Loucy (cell line): ENCODE measurements at regions not wholly inside any gene's neighbourhood (a gene's known extent, or its start where the extent isn't known, plus 50 kb on each side); places are given as distances from the start of the nearest gene placed in this dataset.

Source experiments
- H2AFZ ChIP-seq: fragments of 200-600 bp; sonication (generic); 2 replicates; pipeline ENCODE4 v1.6.0; 2016; ENCODE audit warnings: antibody characterized with exemption, mild to moderate bottlenecking, low read length, moderate library complexity
- H3F3A ChIP-seq: fragments of 200-600 bp; 2 replicates; pipeline ENCODE4 v1.6.0; 2016; ENCODE audit warnings: antibody characterized with exemption, low read depth, mild to moderate bottlenecking
- H3K27me3 ChIP-seq: fragments of 200-600 bp; sonication (generic); 2 replicates; pipeline ENCODE4 v1.6.1; 2014; ENCODE audit warnings: low read length, mild to moderate bottlenecking; ENCODE audit not compliant: insufficient read depth, poor library complexity, severe bottlenecking
- H3K36me3 ChIP-seq: fragments of 200-600 bp; sonication (generic); 2 replicates; pipeline ENCODE4 v1.6.1; 2016; ENCODE audit warnings: low read length; ENCODE audit not compliant: insufficient read depth
- H3K4me1 ChIP-seq: fragments of 200-600 bp; sonication (generic); 2 replicates; pipeline ENCODE4 v1.5.1; 2014; ENCODE audit warnings: low read length, mild to moderate bottlenecking; ENCODE audit not compliant: insufficient read depth, poor library complexity, severe bottlenecking
- H3K4me2 ChIP-seq: fragments of 200-600 bp; sonication (generic); 2 replicates; pipeline ENCODE4 v1.6.0; 2014; ENCODE audit warnings: antibody characterized with exemption, low read length, low read depth, mild to moderate bottlenecking; ENCODE audit not compliant: poor library complexity, severe bottlenecking
- H3K4me3 ChIP-seq: fragments of 200-600 bp; sonication (generic); 2 replicates; pipeline ENCODE4 v1.5.1; 2014; ENCODE audit warnings: low read length, mild to moderate bottlenecking, mixed read lengths; ENCODE audit not compliant: poor library complexity, severe bottlenecking
- H3K79me2 ChIP-seq: fragments of 200-600 bp; sonication (generic); 2 replicates; pipeline ENCODE4 v1.6.1; 2014; ENCODE audit warnings: low read length; ENCODE audit not compliant: insufficient read depth
- H3K9ac ChIP-seq: fragments of 200-600 bp; sonication (generic); 2 replicates; pipeline ENCODE4 v1.6.0; 2014; ENCODE audit warnings: mild to moderate bottlenecking, low read depth, low read length, moderate library complexity; ENCODE audit not compliant: poor library complexity, severe bottlenecking
- H3K9me2 ChIP-seq: fragments of 200-600 bp; sonication (generic); replicated peaks from 2 replicates; pipeline ENCODE4 v1.6.1; 2016; ENCODE audit warnings: low read depth, low read length, mixed read lengths
- H3K9me3 ChIP-seq: fragments of 200-600 bp; sonication (generic); 2 replicates; pipeline ENCODE4 v1.6.1; 2014; ENCODE audit warnings: mild to moderate bottlenecking, antibody characterized with exemption, low read length, low read depth; ENCODE audit not compliant: insufficient read depth
- H4K20me1 ChIP-seq: fragments of 200-600 bp; sonication (generic); 2 replicates; pipeline ENCODE4 v1.6.0; 2014; ENCODE audit warnings: antibody characterized with exemption, low read length, mild to moderate bottlenecking; ENCODE audit not compliant: insufficient read depth, poor library complexity, severe bottlenecking
- CTCF ChIP-seq: fragments of 200-600 bp; sonication (generic); conservative IDR thresholded peaks from 2 replicates; pipeline ENCODE4 v1.5.1; 2014; ENCODE audit warnings: mild to moderate bottlenecking, antibody characterized with exemption, low read length
- EZH2phosphoT487 ChIP-seq: fragments of 200-600 bp; IDR thresholded peaks from 2 replicates; pipeline ENCODE4 v1.6.1; 2018; ENCODE audit warnings: antibody characterized with exemption, mild to moderate bottlenecking, moderate library complexity, borderline replicate concordance

DNA sequence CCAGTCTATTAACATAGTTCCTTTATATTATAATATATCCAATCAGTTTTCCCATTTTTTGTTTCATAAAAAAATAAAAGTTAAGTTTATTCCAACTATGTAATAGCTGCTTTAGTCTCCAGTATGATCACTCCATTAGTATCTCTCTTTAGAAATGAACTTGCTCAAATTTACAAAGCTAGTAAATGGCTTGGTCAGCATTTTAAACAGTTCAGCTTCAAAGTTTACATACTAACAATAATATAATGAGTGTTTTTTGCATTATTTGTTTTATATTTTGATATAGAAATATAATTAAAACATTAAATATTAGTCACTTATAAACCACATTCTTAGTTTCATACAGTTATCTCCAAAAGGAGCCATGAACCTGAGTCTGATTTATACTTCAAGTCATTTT, 1073.8 kb downstream of the SLITRK5 start:
- H3K4me3 ChIP-seq, result no peak overlapping the region
- H4K20me1 ChIP-seq, result no peaks in the 10 kb centered on the region
- H2AFZ ChIP-seq, result no peak overlapping the region
- TF ChIP-seq EZH2phosphoT487 (no peak), CTCF (no peak)
- H3K4me2 ChIP-seq, result no peak overlapping the region
- no peaks in the 10 kb centered on the region for H3K9me2 ChIP-seq
- H3K9ac ChIP-seq, result no peak overlapping the region
- no peaks in the 10 kb centered on the region for H3K4me1 ChIP-seq
- H3K36me3 ChIP-seq, result no peaks in the 10 kb centered on the region
- H3K27me3 ChIP-seq, result no peaks in the 10 kb centered on the region
- H3F3A ChIP-seq, result no peaks in the 10 kb centered on the region
- no peaks in the 10 kb centered on the region for H3K79me2 ChIP-seq
- no peaks in the 10 kb centered on the region for H3K9me3 ChIP-seq

- no peaks in the 10 kb centered on the region for H3K4me1 ChIP-seq
- H3K9me3 ChIP-seq, result no peaks in the 10 kb centered on the region
- no peak overlapping the region for H2AFZ ChIP-seq
- H3K9me2 ChIP-seq, result no peaks in the 10 kb centered on the region
- no peak overlapping the region for H3K4me2 ChIP-seq
- H3F3A ChIP-seq, result no peaks in the 10 kb centered on the region
- H3K9ac ChIP-seq, result no peak overlapping the region
- no peak overlapping the region for H3K4me3 ChIP-seq
- H3K79me2 ChIP-seq, result no peaks in the 10 kb centered on the region
- no peaks in the 10 kb centered on the region for H3K36me3 ChIP-seq
- TF ChIP-seq CTCF (no peak), EZH2phosphoT487 (no peak)
- no peaks in the 10 kb centered on the region for H4K20me1 ChIP-seq
- no peaks in the 10 kb centered on the region for H3K27me3 ChIP-seq
These were observed 1080.9 kb downstream of the SLITRK5 start for GRCh38 chr13:88752041-88752440.

DNA sequence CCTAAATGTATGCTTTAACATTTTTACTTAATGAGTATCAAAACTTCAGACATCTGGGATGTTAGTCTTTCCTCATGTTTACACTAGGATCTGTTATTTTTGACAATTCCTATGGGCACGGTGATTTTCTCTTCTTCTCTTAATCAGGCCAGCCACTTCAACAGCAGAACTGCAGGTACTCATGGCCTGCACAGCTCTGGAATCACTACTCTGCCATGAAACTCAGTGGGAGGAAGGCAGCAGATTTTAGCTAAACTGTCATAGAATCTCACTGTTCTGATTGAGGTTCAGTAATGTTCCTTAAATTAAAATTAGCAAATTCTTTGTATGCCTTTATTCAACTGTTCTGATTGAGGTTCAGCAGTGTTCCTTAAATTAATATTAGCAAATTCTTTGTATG, 1083.0 kb downstream of the SLITRK5 start:
- Histone ChIP-seq H4K20me1 (no peaks in the 10 kb centered on the region), H3K9ac (no peak overlapping the region), H3K9me2 (no peaks in the 10 kb centered on the region), H3K27me3 (no peaks in the 10 kb centered on the region), H3K4me1 (no peaks in the 10 kb centered on the region), H3K9me3 (no peaks in the 10 kb centered on the region), H2AFZ (no peak overlapping the region), H3K4me3 (no peak overlapping the region), H3K36me3 (no peaks in the 10 kb centered on the region), H3F3A (no peaks in the 10 kb centered on the region), H3K79me2 (no peaks in the 10 kb centered on the region), H3K4me2 (no peak overlapping the region)
- no peak for TF ChIP-seq EZH2phosphoT487
- TF ChIP-seq CTCF, result no peak
